ENCODE measurements at regions not wholly inside any gene's neighbourhood (a gene's known extent, or its start where the extent isn't known, plus 50 kb on each side); places are given as distances from the start of the nearest gene placed in this dataset.
A peak's percentile ranks its signal among the peaks of the same experiment; 100 is the strongest.
"Not testable (repeated sequence)": the region's sequence is repeated elsewhere in the genome, so short reads cannot be mapped to it uniquely, and the experiment has no call there.

DNA sequence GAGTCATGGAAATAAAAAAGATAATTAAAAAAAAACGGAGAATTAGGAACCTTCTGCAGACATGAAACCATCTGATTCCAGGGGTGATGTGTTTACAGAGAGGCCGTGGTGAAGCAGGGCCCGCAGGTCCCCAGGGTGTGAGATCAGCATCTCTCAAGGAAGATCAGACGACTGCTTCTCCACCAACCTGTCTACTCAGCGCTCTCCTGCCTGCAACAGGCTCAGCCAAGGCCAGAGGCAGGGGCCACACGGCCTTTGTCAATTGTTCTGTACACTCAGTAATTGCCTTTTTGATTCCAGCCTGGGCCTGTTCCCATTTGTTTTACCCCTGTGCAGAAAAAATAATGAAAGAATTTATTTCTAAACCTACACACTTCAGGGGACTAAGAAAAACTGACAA lies 124.6 kb downstream of the NXPE2 start:
- no peak for DNase-seq (ENCODE audit: low read depth)

DNA sequence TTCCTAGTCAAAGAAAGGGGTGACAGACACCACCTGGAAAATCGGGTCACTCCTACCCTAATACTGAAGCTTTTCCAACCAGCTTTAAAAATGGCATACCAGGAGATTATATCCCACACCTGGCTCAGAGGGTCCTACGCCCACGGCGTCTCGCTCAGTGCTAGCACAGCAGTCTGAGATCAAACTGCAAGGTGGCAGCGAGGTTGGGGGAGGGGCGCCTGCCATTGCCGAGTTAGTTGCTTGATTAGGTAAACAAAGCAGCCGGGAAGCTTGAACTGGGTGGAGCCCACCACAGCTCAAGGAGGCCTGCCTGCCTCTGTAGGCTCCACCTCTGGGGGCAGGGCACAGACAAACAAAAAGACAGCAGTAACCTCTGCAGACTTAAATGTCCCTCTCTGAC lies 127.1 kb downstream of the NXPE2 start:
- not testable (repeated sequence) for DNase-seq (ENCODE audit: low read depth)

DNA sequence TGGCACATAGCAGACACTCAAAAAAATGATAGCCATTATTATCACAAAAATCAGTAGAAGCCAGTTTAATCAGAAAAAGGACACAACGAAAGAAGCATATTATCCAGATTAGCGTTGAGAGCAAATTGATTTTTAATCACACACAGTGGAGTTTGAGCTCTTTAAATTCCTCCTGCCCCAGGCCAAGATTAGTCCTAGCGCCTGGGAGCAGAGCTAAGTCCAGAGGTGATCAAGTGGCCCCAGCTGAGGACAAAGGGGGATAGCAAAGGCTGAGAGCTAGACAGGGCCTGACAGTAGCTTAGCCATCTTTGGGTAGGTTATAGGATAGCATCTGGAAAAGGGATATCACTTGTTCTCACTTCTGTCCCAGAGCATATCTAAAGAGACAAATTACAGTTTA lies 133.6 kb downstream of the NXPE2 start:
- DNase-seq (ENCODE audit: low read depth), result no peak

DNA sequence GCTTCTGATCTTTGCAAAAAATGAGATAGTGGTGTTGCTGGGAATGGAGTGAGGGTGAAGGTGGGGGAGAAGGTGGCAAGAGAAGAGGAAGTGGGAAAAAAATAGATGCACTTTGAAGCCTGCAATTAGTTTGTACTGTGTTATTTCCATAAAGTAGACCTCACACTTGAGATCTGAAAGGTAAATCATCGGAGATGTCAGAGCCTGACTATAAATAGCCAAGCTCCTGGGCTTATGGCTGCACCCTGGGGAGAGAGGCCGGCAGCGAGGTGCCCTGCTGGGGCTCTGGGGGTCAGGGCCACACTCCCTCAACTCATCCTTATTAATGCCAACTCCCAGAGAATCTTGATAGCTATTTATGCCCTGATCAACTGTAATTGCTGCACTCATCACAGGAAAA lies 134.4 kb downstream of the NXPE2 start:
- no peak for DNase-seq (ENCODE audit: low read depth)

DNA sequence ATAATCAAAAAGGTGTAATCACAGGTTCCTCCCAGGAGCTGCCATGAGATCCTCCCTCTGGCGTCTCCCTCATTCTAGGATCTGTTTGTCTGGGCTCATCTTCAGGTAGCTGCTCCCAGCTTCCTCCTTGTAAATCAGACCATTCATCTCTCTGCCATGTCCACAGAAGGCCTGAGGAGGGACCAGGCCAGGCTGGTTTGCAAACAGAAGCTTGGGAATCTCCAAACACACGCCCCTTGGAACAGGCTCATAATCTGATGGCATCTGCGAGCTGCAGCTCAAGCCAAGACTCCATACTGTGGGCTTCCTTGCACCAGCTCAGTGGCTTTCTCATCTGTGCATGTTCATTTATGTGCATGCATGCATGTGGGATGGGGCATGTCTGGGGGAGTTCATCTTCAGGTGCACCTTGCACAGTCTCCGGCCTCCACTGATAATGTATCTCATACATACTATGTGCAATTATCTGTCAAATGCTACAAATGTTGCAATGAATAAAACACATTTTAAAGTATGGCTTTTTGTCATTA lies 134.9 kb downstream of the NXPE2 start:
- DNase-seq (ENCODE audit: low read depth), result no peak

DNA sequence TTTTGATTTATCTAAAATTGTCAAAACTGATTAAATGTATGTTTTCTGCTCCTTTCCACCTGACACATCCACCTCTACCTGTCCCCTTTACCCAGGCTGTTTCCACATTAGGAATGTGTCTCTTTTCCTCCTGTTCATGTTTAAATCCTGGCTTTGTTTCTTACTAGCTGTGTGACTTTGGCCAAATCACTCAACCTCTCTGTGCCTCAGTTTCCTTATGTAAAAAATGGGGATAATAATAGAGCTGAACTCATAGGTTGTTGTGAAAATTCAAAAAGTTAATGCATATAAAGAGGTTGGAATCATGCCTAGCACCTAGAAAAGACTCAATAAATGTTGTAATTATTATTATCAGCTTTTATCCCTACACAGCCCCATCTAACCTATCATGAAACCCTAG lies 136.8 kb downstream of the NXPE2 start:
- DNase-seq (ENCODE audit: low read depth), result no peak

DNA sequence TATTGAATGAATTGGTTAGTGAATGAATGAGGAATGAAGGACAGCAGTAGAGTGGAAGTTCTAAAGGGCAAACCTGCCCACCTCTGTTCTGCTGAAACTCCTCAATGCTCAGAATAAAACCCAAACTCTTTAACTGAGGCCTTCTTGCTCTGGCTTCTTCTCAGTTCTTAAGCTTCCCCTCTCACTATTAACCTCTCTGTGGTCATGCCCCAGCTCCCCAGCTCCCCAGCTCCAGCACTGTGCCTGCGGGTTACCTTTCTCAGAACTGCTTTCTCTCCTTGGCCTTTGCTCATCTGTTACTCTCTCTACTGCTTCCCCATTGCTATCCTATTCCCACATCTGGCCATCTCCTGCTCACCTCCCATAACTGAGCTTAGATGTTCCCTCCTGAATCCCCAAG lies 137.4 kb downstream of the NXPE2 start:
- no peak for DNase-seq (ENCODE audit: low read depth)

DNA sequence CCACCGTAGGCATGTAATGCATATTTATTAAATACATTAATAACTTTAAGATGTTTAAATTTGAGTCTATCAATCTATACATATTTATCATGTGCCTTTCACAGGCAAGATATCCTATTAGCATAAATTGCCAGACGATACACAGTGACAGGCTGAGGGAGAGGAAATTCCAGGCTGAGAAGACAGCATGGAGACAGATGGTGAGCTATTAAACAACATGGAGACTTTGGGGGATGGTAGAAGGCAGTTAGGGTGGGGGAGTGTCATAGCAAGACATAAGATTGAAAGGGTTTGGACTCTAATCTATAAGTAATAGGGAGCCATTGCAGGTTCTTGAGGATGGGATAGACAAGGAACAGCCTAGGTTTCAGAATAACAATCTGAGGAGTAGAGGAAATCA lies 138.5 kb downstream of the NXPE2 start:
- no peak for DNase-seq (ENCODE audit: low read depth)

DNA sequence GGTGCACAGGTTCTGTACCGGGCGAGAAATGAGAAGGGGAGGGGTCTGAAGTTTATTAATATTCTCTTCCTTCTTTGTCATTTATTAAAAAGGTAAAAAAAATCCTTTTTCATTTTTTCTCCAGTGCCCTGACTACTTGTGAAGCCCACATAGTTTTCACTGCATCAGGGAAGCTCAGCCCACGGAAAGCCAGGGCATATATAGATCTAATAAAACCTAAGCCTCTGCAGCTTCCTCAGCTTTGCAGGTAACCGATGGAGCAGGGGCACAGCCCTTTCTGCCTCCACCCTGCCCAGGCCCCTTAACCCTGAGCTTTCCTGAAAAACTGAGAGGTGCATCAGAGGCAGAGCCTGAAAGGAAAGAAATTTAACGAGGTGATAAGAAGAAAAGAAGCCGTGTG lies 140.1 kb downstream of the NXPE2 start:
- DNase-seq (ENCODE audit: low read depth), result no peak

DNA sequence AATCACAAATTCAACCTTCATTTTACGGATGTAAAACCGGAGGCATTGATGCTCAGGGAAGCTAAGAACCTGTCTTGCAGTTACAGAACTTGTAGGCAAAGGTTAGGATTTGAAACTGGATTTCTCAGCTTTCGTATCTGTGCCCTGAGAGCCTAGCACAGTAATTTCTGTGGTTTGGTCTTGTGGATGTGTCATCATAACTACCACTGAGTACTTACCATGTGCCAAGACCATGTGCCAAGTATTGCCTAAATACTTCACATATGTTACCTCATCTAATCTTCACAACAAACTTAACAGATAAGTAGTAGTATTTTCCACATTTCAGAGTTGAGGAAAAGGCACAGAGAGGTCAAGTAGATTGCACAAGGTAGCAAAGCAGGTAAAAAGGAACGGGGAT lies 140.7 kb downstream of the NXPE2 start:
- DNase-seq (ENCODE audit: low read depth), result peak; percentile 19

DNA sequence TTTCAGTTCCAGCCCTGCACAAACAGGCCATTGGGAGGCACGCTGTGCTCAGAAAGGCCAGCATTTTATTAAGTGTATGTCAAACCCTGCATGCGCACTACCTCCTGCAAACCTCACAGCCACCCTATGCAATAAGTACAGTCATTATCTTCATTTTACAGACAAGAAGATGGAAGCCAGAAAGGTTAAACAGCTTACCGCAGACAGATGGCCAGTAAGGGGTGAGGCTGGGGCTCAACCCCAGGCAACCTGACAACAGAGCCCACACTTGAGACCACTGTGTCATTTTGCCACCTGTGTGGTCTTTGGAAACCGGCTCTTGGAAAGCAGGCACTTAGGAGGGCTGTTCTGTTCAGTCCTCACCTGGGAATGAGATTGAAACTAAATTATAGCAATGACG lies 142.3 kb downstream of the NXPE2 start:
- no peak for DNase-seq (ENCODE audit: low read depth)

DNA sequence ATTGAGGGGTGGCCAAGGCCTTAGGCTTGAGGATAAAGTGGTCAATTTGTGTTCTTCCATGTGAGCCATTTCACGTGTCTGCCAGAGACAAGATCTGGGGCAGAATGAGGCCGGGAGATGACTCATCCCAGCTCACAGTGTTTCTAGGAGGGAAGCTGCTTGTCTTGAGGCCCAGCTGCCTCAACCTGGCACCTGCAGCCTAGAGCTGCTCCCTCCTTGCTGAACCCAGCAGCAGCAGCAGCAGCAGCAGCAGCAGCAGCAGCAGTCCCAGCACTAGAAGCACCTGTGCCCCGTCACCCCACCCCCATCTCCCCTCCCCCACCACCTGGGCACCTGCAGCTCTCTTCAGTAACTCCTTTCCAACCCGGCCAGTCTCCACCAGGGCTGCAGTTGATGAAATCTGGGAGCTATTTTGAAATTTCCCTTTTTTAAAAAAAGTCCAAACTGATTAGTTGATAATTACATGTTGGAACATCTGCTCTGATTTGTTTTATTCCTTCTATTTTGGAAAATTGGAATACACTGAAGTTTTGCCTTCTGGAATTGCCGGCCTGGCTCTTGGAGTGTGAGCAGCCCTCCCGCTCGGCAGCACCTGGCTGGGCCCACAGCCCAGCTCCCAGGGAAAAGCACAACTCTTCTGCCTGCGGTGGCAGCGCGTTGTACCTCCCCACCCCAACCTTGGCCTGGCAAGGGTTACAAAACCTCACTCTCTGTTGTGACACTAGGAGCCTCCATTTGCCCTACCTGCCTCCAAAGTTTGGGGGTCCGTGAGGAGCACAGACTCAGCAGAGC lies 143.5 kb downstream of the NXPE2 start:
- peak; percentile 58 for DNase-seq (ENCODE audit: low read depth)

DNA sequence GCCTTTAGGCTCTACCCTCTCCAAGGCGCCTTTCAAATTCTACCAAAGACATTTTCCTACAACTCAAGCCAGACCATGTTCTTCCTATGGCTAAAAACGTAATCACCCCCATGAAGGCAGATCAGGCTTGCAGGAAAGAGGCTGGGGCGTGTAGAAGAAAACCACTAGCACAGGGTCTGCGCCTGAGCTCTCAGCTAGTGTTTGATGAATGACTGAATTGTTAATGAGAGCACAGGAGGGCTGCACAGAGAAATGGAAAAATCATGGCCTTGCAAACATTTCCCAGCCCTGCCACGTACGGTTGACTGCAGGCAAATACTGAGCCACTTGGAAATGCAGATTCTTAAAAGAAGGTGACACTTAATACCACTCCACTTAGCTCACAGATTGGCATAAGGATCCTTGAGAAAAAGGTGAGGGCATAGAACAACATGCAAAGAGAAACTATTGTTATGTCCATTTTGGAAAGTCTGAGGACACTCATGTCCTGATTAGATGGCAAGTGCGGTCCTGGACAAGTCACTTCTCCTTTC lies 148.6 kb downstream of the NXPE2 start:
- no peak for DNase-seq (ENCODE audit: low read depth)

DNA sequence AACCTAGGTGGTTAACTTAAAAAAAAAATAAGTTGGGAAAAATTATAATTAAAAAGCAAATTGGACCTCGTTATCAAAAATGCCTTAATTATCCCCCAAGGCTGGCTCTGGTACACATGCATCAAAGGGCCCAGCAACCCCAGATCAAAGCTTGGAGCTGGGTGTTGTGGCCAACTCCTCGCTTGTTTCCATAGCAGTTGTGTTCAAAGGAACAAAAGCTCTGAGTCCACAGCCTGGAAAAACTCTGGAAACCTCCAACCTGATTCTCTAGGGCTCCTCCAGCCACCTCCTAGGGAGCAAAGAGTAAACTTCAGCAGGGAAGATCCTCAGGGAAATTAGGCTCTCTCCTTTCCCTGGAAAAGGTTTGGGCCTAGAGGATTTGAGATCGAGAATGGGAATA lies 149.4 kb downstream of the NXPE2 start:
- DNase-seq (ENCODE audit: low read depth), result no peak

DNA sequence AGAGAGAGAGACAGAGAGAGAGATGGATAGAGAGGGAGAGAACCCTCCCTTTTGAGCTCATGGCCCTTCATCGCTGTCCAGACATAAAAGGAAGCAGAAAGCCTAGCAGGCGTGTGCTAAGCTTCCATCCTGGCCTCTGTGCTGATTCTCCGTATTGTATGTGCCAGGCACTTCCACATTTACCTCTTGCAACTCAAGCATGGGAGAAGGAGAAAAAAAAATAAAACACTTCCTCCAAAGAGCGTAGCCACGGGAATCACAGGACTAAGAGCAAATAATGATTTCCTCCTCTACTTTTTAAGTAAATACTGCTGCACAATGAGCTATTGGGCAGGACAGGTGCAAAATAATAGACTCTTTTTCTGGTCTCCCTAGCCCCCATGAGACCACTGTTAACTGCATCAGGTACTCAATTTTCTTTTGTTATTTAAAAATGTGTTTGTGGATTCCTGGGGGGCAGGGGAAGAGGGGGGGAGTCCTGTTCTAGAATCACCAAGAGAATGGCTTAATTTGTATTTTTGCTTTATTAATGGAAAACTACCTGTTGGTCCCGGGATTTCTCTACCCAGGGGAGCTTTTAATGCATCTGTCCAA lies 154.3 kb downstream of the NXPE2 start:
- no peak for DNase-seq (ENCODE audit: low read depth)

DNA sequence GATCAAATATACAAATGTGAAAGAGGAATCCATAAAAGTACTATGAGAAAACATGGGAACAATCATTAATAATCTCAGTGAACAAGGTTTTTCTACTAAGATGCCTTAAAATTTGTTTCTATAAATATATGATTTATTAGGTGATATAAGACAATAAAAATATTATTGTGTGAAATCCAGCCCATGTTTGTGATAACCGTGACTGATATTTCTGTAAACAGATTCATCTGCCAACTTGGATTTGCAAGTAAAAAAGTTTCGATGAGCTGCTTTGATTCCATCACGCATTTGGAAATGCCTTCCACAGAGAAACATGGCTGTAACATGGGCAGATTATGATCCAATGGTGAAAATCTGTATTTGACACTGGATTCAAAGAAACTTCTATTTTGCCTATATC lies 157.8 kb downstream of the NXPE2 start:
- no peak for DNase-seq (ENCODE audit: low read depth)

DNA sequence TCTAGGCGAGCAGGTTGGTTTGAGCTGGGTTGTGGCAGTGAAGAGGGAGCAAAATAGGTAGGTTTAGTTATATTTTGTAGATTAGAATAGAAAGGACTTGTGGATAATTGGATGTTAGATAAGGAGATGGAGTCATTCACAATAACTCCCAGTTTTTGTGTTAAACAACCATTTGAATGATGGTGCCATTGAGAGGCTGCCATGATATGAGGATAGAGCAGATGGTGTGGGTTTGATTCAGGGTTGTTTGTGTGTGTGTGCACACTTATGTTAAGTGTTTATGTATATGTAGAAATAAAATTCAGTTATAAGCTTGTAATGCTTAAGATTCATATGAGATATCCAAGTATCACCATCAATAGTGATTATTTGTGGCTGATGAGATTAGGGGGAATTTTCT lies 166.6 kb downstream of the NXPE2 start:
- DNase-seq (ENCODE audit: low read depth), result no peak

DNA sequence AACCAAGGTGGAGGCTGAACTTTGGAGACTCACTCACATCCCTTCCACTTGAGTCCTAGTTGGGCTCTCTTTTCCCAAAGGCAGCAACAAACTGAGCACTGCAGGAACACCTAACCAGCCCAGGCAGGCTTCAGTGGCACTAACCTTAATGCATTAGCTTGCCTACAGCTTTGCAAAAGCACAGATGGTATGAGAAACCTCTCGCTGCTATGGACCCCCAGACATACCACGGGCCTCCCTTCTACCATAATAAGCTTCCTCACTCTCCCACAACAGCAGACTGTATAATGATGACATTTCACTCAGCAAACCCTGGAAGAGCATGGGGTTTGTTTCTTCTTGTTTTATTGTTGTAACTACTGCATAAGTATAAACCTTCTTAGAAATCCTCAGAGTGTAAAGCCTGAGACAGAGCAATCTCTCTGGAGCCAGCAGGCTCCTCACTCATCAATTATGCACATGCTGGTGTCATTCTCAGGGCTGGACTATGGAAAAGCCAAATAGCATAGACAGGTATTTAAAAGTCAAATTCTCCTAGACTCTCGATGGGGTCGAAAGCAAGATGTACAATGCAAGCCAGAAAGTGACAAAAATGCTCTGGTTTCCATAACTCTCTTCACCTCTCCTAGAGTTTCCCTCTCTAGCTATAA lies 167.6 kb downstream of the NXPE2 start:
- no peak for DNase-seq (ENCODE audit: low read depth)

DNA sequence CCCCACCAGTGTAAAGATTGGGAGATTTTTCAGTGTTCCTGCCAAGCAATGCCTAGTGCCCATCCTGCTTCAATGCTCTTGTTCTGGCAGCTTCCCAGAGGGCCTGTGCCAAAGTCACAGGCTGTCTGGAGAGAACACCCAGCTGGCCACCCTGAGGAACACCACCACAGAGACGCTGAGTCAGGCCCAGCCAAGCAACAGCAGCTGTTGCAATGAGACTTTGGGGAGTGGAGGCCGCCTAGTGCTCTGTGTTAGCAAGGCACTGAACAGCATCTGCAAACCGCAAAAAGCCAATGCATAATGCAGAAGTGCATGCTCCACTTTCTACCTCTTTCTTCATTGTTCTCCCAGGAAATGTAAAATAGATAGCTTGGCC lies 168.1 kb downstream of the NXPE2 start:
- DNase-seq (ENCODE audit: low read depth), result peak; percentile 54

DNA sequence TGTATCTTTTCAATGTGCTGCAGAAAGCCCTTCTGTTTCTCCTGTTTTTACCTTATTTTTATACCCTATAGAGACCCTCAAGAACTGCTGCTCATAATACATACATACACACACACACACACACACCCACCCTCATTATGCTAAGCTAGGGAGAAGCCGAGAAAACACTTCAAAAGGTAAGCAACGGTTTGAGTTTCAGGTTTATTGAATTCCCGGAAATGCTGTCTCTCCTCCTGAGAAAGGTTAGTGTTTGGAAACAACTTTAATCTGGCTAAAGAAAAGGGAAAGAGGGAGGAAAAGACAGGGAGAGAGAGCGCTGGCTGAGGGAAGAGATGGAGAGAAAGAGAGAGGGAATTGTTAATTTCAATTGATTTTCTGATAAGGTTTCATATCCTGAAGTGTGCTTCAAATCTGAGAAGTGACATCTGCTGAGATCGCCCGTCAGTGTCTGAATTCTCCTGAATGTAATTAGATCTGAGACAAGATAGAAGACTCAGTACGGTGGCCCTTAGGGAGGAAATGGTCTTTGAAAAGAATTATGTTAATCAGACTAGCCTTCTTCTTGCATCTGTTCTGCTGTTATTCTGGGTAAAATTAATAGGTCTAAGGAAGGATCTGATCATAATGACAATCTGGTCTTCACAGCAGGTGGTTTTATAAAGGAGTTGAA lies 169.1 kb downstream of the NXPE2 start:
- no peak for DNase-seq (ENCODE audit: low read depth)

DNA sequence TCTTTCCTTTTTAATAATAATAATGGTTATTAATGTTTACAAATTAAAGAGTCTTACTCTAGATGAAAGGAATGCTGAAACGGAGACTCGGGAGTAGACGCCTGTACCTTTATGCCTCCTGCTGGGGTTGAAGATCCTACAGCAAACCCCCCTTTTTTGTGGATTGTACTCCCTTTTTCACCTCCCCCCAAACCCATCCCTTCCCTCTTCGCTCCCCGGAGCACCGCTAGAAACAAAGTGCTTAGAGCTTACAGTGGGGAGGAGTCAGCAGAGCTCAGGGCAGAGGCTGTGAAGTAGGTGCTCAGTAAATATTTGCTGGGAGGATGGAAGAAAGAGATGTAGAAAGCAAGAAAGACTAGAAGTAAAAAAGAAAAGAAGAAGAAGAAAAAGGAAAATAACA lies 169.7 kb downstream of the NXPE2 start:
- DNase-seq (ENCODE audit: low read depth), result no peak

DNA sequence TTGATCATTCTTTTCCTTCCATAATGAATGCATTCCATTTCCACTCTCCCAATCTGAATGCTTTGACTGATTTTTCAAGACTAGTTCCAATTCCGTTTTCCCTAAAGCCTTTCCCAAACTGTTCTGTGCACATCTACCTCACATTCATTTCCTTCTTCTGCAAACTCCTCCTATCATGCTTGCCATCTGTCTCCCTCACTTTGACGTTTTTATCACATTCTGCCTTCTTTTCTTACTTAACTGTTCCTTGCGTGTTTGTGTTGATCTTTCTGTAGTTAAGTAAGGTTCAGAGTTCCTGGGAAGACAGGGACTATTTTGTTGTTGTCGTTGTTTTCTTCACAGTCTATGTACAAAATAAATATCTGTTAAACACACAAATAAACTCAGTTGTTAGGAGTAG lies 179.0 kb downstream of the NXPE2 start:
- DNase-seq (ENCODE audit: low read depth), result no peak
